Thymus (tissue), 11 donors: ENCODE measurements at regions not wholly inside any gene's neighbourhood (a gene's known extent, or its start where the extent isn't known, plus 50 kb on each side); places are given as distances from the start of the nearest gene placed in this dataset.

Experiments used
- DNase-seq, 9 donors: peaks; one replicate each; pipeline ENCODE4 v3.0.0-alpha.2; 2013; ENCODE audit warnings: low spot score in 9 of 9, low read depth in 6 of 9, missing footprints in 1 of 9
- H3K27ac ChIP-seq, 2 donors: one replicate each; pipeline ENCODE4 v1.5.1; 2013; ENCODE audit warnings: control low read depth in 1 of 2, low read depth in 1 of 2, low read length in 1 of 2, mild to moderate bottlenecking in 1 of 2, moderate library complexity in 1 of 2
- H3K27me3 ChIP-seq, 2 donors: one replicate each; pipeline ENCODE4 v1.5.1; 2013; ENCODE audit warnings: low read length in 1 of 2; ENCODE audit not compliant: control insufficient read depth in 2 of 2, insufficient read depth in 1 of 2
- H3K36me3 ChIP-seq, 2 donors: one replicate each; pipeline ENCODE4 v1.5.1; 2013; ENCODE audit warnings: low read length in 1 of 2, mild to moderate bottlenecking in 1 of 2, moderate library complexity in 1 of 2; ENCODE audit not compliant: control insufficient read depth in 2 of 2, insufficient read depth in 2 of 2
- H3K4me1 ChIP-seq, 2 donors: one replicate each; pipeline ENCODE4 v1.5.1; 2013; ENCODE audit warnings: low read length in 2 of 2; ENCODE audit not compliant: control insufficient read depth in 2 of 2, insufficient read depth in 2 of 2
- H3K4me3 ChIP-seq, 2 donors: one replicate each; pipeline ENCODE4 v1.5.1; 2013; ENCODE audit warnings: low read length in 2 of 2, control low read depth in 1 of 2, mild to moderate bottlenecking in 1 of 2
- H3K9me3 ChIP-seq, 2 donors: one replicate each; pipeline ENCODE4 v1.5.1; 2013; ENCODE audit warnings: low read length in 1 of 2, mild to moderate bottlenecking in 1 of 2; ENCODE audit not compliant: control insufficient read depth in 2 of 2, insufficient read depth in 1 of 2
- WGBS: extraction: QIAGEN DNeasy Blood & Tissue Kit; methylation state at CpG from one replicate; pipeline ENCODE4 v1.1.7; 2013; 5-methylcytosine and 5-hydroxymethylcytosine counted together
- donor health status: healthy.

- WGBS = 85% methylated on average over 2 of the region's 2 CpGs
Measured at GRCh38 chr1:218943371-218943770, 230.3 kb upstream of the LYPLAL1 start.

GRCh38 chr1:218945050-218945449, 228.6 kb upstream of the LYPLAL1 start:
- H3K4me1 ChIP-seq = no peaks in the 10 kb centered on the region
- H3K36me3 ChIP-seq = no peaks in the 10 kb centered on the region
- H3K27ac ChIP-seq = no peak overlapping the region
- WGBS = 90% methylated on average over 1 of the region's 1 CpG
- no peaks in the 10 kb centered on the region for H3K27me3 ChIP-seq
- no peak overlapping the region for H3K4me3 ChIP-seq
- no peak for DNase-seq
- H3K9me3 ChIP-seq = no peaks in the 10 kb centered on the region

More at GRCh38 chr1:218943371-218943770, 230.3 kb upstream of the LYPLAL1 start:
- Histone ChIP-seq H3K9me3 (no peaks in the 10 kb centered on the region), H3K27ac (no peak overlapping the region), H3K27me3 (no peaks in the 10 kb centered on the region), H3K4me3 (no peak overlapping the region), H3K36me3 (no peaks in the 10 kb centered on the region), H3K4me1 (no peaks in the 10 kb centered on the region)
- no peak for DNase-seq

DNA sequence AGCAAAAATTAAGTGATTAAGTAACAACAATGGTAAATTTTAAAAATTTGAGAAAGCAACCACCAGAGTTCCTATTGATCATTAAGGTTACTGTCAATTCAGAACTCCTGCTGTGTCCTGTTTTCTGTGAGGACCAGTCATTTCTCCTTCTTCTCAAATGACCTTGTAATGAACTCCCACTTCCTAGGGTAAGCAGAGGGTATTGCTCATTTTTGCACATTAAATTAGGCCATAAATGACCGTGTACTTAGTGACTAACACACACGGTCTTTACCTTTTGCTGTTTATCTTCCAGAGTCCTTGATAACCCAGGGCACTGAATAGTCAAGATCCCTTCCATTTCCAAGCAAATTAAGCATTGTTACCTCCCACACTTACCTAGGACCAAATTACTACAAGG, 227.5 kb upstream of the LYPLAL1 start:
- Histone ChIP-seq H3K4me1 (no peaks in the 10 kb centered on the region), H3K4me3 (no peak overlapping the region), H3K27me3 (no peaks in the 10 kb centered on the region), H3K27ac (no peak overlapping the region), H3K9me3 (no peaks in the 10 kb centered on the region), H3K36me3 (no peaks in the 10 kb centered on the region)
- DNase-seq = no peak
- 92% methylated on average over 2 of the region's 2 CpGs for WGBS

- no peaks in the 10 kb centered on the region for H3K4me1 ChIP-seq
- no peak overlapping the region for H3K27ac ChIP-seq
- H3K27me3 ChIP-seq = no peaks in the 10 kb centered on the region
- H3K36me3 ChIP-seq = no peaks in the 10 kb centered on the region
- no peak for DNase-seq
- 75% methylated on average over 6 of the region's 6 CpGs for WGBS
- no peaks in the 10 kb centered on the region for H3K9me3 ChIP-seq
- H3K4me3 ChIP-seq = no peak overlapping the region
Measured at GRCh38 chr1:218948446-218948845, 225.2 kb upstream of the LYPLAL1 start.

GRCh38 chr1:218953386-218953785, 220.3 kb upstream of the LYPLAL1 start:
- H3K4me3 ChIP-seq = no peak overlapping the region
- DNase-seq = no peak
- no peaks in the 10 kb centered on the region for H3K4me1 ChIP-seq
- no peak overlapping the region for H3K27ac ChIP-seq
- no peaks in the 10 kb centered on the region for H3K36me3 ChIP-seq
- WGBS = 83% methylated on average over 1 of the region's 1 CpG
- H3K27me3 ChIP-seq = no peaks in the 10 kb centered on the region
- no peaks in the 10 kb centered on the region for H3K9me3 ChIP-seq

DNA sequence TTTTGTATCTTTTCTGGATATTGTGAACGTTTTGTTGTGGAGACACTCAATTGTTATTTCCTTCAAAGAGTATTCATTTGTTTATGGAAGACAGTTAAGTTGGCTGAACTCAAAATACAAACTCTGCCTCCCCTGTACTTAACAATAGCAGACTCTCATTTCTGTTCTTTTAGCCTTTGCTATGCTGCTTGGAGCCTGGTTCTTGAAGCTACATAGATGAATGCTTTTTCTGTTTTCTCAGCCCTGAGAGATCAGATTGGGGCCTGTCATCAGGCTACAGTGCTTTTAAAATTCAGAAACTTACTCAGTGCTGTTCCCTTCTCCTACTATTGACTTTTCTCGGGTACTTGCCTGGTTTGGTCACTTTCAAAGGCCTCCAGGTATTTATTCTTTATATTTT, 215.7 kb upstream of the LYPLAL1 start:
- no peaks in the 10 kb centered on the region for H3K36me3 ChIP-seq
- no peaks in the 10 kb centered on the region for H3K9me3 ChIP-seq
- H3K27me3 ChIP-seq = no peaks in the 10 kb centered on the region
- no peaks in the 10 kb centered on the region for H3K4me1 ChIP-seq
- H3K27ac ChIP-seq = no peak overlapping the region
- WGBS = 66% methylated on average over 2 of the region's 2 CpGs
- H3K4me3 ChIP-seq = no peak overlapping the region
- DNase-seq = no peak

- Histone ChIP-seq H3K27ac (no peak overlapping the region), H3K36me3 (no peaks in the 10 kb centered on the region), H3K27me3 (no peaks in the 10 kb centered on the region), H3K4me1 (no peaks in the 10 kb centered on the region), H3K9me3 (no peaks in the 10 kb centered on the region), H3K4me3 (no peak overlapping the region)
- 24% methylated on average over 1 of the region's 1 CpG for WGBS
- DNase-seq = no peak
Measured at GRCh38 chr1:218959784-218960183, 213.9 kb upstream of the LYPLAL1 start.

DNA sequence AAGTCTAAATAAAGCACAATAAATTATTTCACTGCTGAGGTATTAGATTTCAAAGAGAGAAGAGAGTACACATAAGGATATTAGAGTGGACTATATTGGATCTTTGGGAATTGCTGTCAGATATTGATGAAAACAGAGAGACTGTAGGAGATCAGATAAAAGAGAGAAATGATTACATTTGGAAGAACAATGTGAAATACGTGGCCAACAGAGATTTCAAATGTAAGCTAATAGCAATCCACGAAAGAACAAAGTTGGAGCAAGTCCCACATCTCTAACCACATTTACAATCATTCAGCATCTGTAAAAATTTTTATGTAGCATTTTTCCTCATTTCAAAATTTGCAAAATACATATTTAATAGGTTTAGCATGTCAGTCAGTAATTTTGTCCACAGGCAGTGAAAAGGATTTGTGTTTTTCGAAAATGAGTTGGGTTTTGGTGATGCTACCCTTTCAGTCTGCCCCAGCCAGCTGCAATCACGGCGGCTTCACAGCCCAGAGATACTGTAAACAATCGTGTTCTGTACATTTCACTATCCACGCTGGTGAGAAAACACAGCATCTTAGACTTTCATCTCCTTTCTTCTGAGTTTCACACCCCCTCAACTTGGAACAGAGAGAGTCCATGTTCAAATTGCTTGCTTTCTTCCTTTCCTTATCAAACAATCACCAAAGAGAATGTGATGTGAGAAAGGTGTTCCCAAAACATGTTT, 209.1 kb upstream of the LYPLAL1 start:
- DNase-seq = no peak
- WGBS = 89% methylated on average over 7 of the region's 7 CpGs
- no peaks in the 10 kb centered on the region for H3K4me1 ChIP-seq
- H3K27me3 ChIP-seq = no peaks in the 10 kb centered on the region
- H3K4me3 ChIP-seq = no peak overlapping the region
- no peak overlapping the region for H3K27ac ChIP-seq
- H3K9me3 ChIP-seq = no peaks in the 10 kb centered on the region
- H3K36me3 ChIP-seq = no peaks in the 10 kb centered on the region

DNA sequence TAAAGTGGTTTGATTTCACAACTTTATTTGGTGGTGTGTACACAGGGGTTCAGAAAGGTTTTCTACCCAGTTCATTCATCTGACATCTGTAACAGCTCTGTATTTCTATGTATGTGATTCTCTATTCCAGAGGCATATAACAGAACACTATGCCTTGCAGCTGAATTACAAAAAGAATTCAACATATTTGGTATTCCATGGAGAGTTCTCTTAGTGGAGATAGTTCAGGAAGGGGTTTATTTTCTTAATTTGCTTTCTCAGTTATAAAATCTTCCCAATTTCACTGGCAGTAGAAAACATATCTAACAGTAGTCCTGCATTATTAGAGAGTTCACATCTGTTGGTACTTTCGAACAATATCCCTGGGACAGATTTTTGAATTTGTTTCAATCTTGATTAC, 207.9 kb upstream of the LYPLAL1 start:
- Histone ChIP-seq H3K27me3 (no peaks in the 10 kb centered on the region), H3K4me3 (no peak overlapping the region), H3K27ac (no peak overlapping the region), H3K36me3 (no peaks in the 10 kb centered on the region), H3K4me1 (no peaks in the 10 kb centered on the region), H3K9me3 (no peaks in the 10 kb centered on the region)
- WGBS = 98% methylated on average over 1 of the region's 1 CpG
- DNase-seq = no peak
